ENCODE measurements at regions not wholly inside any gene's neighbourhood (a gene's known extent, or its start where the extent isn't known, plus 50 kb on each side); places are given as distances from the start of the nearest gene placed in this dataset.

DNA sequence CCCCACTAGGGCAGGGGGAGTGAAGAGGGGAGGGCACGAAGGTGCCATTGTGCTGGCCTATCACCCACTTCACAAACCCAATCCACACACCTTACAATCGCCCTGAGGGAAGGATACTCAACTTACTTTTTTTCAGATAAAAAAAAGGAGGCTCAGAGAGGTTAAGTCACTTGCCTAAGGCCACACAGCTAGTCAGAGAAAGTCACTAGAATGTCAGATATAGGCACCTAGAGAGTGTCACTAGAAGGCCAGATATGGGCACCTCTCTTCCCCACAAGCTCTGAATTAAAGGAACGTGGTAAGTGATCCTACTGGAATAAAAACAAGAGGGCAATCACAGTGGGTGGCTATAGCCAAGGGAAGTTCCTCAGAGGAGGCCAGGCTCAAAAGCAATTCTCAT, 204.5 kb upstream of the ASIC2 start:
- Mint-ChIP-seq H3K27ac (ENCODE audit: unreplicated experiment) (no peak overlapping the region), H3K4me1 (ENCODE audit: low read depth, unreplicated experiment) (no peaks in the 10 kb centered on the region), H3K4me3 (ENCODE audit: unreplicated experiment) (no peak overlapping the region), H3K27me3 (ENCODE audit: unreplicated experiment) (no peaks in the 10 kb centered on the region), H3K9me3 (ENCODE audit: unreplicated experiment) (no peaks in the 10 kb centered on the region), H3K36me3 (ENCODE audit: unreplicated experiment) (no peaks in the 10 kb centered on the region)
- no peak for DNase-seq
- no peak for TF ChIP-seq CTCF (IDR thresholded peaks at IDR 0.05; ENCODE audit: partially characterized antibody, unreplicated experiment)

DNA sequence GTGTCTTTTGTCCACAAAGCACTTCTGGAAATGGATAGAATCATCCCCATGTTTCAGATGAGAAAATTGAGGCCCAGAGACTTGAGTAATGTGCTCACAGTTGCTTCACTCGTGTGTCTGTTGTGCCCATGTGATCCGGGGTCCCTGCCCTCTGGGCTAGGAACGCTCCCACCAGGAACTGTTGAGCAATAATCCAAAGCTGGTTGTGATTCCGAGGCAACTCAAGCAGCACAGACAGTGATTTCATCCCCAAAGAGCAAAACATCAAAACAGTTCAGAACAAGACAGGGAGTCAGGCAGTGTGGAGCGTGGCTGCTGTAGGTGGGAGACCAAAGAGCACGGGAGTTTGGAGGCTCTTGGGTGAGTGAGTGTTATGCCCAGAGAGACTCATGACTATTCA, 205.0 kb upstream of the ASIC2 start:
- no peak for TF ChIP-seq CTCF (IDR thresholded peaks at IDR 0.05; ENCODE audit: partially characterized antibody, unreplicated experiment)
- Mint-ChIP-seq H3K4me1 (ENCODE audit: low read depth, unreplicated experiment) (no peaks in the 10 kb centered on the region), H3K27ac (ENCODE audit: unreplicated experiment) (no peak overlapping the region), H3K9me3 (ENCODE audit: unreplicated experiment) (no peaks in the 10 kb centered on the region), H3K36me3 (ENCODE audit: unreplicated experiment) (no peaks in the 10 kb centered on the region), H3K27me3 (ENCODE audit: unreplicated experiment) (no peaks in the 10 kb centered on the region), H3K4me3 (ENCODE audit: unreplicated experiment) (no peak overlapping the region)
- DNase-seq: no peak

DNA sequence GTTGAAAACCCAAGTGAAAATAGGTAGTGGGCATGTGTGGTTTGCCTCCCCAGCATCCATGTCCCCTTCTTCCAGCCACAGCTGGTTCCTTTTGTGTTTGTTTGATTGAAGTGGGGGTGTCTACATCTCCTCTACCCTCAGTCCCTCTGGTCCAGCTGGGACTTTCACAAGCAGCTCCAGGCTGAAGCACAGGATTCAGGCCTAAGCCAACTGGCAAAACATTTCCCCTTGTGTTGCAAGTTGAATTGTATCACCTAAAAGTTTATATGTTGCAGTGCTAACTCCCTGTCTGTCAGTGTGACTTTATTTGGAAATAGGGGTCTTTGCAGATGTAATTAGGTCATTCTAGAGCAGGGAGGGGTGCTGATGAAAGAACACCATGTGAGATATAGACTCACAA, 205.9 kb upstream of the ASIC2 start:
- TF ChIP-seq CTCF (IDR thresholded peaks at IDR 0.05; ENCODE audit: partially characterized antibody, unreplicated experiment): no peak
- Mint-ChIP-seq H3K4me3 (ENCODE audit: unreplicated experiment) (no peak overlapping the region), H3K27me3 (ENCODE audit: unreplicated experiment) (no peaks in the 10 kb centered on the region)

DNA sequence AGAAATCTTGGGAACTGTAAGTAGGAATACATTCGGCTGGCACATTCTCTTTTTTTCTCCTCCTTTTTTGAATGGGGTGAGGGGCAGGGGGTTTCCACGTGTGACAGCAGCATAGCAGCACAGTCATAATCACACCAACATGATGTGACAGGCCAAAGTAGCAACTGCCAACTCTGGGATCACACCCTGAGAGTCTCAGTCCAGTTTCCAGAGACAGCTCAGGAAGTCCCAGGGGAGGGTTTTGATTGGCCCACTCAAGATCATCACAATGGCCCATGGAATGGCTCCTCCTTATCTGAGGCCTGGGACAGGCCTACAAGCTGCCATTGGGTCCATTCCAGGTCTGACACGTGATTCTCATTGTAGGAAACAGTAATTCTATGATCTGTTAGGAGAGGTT, 207.1 kb upstream of the ASIC2 start:
- Mint-ChIP-seq H3K36me3 (ENCODE audit: unreplicated experiment) (no peaks in the 10 kb centered on the region), H3K27me3 (ENCODE audit: unreplicated experiment) (no peaks in the 10 kb centered on the region), H3K4me3 (ENCODE audit: unreplicated experiment) (no peak overlapping the region), H3K9me3 (ENCODE audit: unreplicated experiment) (no peaks in the 10 kb centered on the region), H3K4me1 (ENCODE audit: low read depth, unreplicated experiment) (no peaks in the 10 kb centered on the region), H3K27ac (ENCODE audit: unreplicated experiment) (no peak overlapping the region)
- no peak for DNase-seq
- no peak for TF ChIP-seq CTCF (IDR thresholded peaks at IDR 0.05; ENCODE audit: partially characterized antibody, unreplicated experiment)

More for the DNA sequence above, 205.9 kb upstream of the ASIC2 start:
- Mint-ChIP-seq H3K36me3 (ENCODE audit: unreplicated experiment) (no peaks in the 10 kb centered on the region), H3K27ac (ENCODE audit: unreplicated experiment) (no peak overlapping the region), H3K4me1 (ENCODE audit: low read depth, unreplicated experiment) (no peaks in the 10 kb centered on the region), H3K9me3 (ENCODE audit: unreplicated experiment) (no peaks in the 10 kb centered on the region)
- DNase-seq: no peak

- Mint-ChIP-seq H3K9me3 (ENCODE audit: unreplicated experiment) (no peaks in the 10 kb centered on the region), H3K27ac (ENCODE audit: unreplicated experiment) (no peak overlapping the region), H3K36me3 (ENCODE audit: unreplicated experiment) (no peaks in the 10 kb centered on the region), H3K4me3 (ENCODE audit: unreplicated experiment) (no peak overlapping the region), H3K27me3 (ENCODE audit: unreplicated experiment) (no peaks in the 10 kb centered on the region), H3K4me1 (ENCODE audit: low read depth, unreplicated experiment) (no peaks in the 10 kb centered on the region)
- no peak for DNase-seq
- TF ChIP-seq CTCF (IDR thresholded peaks at IDR 0.05; ENCODE audit: partially characterized antibody, unreplicated experiment): no peak
These were observed 208.1 kb upstream of the ASIC2 start for GRCh38 chr17:33501185-33501584.

Measured in glutamatergic neuron (in vitro differentiated cells).